A549 (cell line): ENCODE measurements at regions not wholly inside any gene's neighbourhood (a gene's known extent, or its start where the extent isn't known, plus 50 kb on each side); places are given as distances from the start of the nearest gene placed in this dataset.

Experiments used
- ATAC-seq, 2 experiments: fragments of 200-7000 bp in 1 of 2; fragments of >200 bp in 1 of 2; cut with Nextera tagmentation in 1 of 2; cut with Tn5 transposase in 1 of 2; 3 replicates each; pipeline versions ENCODE4 v1.8.0 to v1.9.1; 2018 to 2020; ENCODE audit warnings: mild to moderate bottlenecking in 1 of 2, moderate library complexity in 1 of 2
- CTCF ChIA-PET: fragments of 300-600 bp; sonication (Branson Sonifier 250); formaldehyde crosslinking; extraction: SDS; loops from one replicate; lab custom pipeline; 2021; ENCODE audit warnings: antibody characterized with exemption, inconsistent platforms; lab: Yijun Ruan, JAX
- POLR2A ChIA-PET: fragments of 350-600 bp; formaldehyde crosslinking; extraction: SDS; loops from one replicate; lab custom pipeline; 2021; ENCODE audit warnings: antibody characterized with exemption, inconsistent platforms; lab: Yijun Ruan, JAX
- DNase-seq, 2 experiments: peaks; one replicate each; pipeline versions ENCODE4 v3.0.0 to v3.0.0-alpha.2; 2011 to 2016; ENCODE audit warnings: low read depth in 1 of 2, low spot score in 1 of 2
- FAIRE-seq: peaks from 2 replicates; lab custom pipeline; 2011; peaks lifted over from hg19 to GRCh38; lab: Jason Lieb, UNC
- H3K27ac ChIP-seq, 2 experiments: fragments of >200 bp; sonication (Bioruptor Twin); formaldehyde crosslinking; 3 replicates each; pipeline ENCODE4 v1.5.1; 2016 to 2017
- H3K4me1 ChIP-seq: fragments of >200 bp; sonication (Bioruptor Twin); formaldehyde crosslinking; 3 replicates; pipeline ENCODE4 v1.6.1; 2016
- H3K4me2 ChIP-seq: fragments of >200 bp; sonication (Bioruptor Twin); formaldehyde crosslinking; 3 replicates; pipeline ENCODE4 v1.6.1; 2016
- H3K4me3 ChIP-seq: fragments of >200 bp; sonication (Bioruptor Twin); formaldehyde crosslinking; 3 replicates; pipeline ENCODE4 v1.5.1; 2016
- H3K9me3 ChIP-seq: fragments of >200 bp; sonication (Bioruptor Twin); formaldehyde crosslinking; 3 replicates; pipeline ENCODE4 v1.6.1; 2016
- CBX2 ChIP-seq: fragments of 200-600 bp; sonication (generic); IDR thresholded peaks from 2 replicates; pipeline ENCODE4 v1.6.1; 2016; ENCODE audit warnings: low read depth, mild to moderate bottlenecking, borderline replicate concordance
- CHD4 ChIP-seq: fragments of 200-600 bp; sonication (generic); IDR thresholded peaks from 2 replicates; pipeline ENCODE4 v1.6.1; 2016; ENCODE audit warnings: antibody characterized with exemption, mild to moderate bottlenecking, borderline replicate concordance
- EHF ChIP-seq: fragments of 250-450 bp; sonication (Bioruptor Pico); IDR thresholded peaks from 2 replicates; pipeline ENCODE4 v1.5.0; 2020; ENCODE audit warnings: mild to moderate bottlenecking
- EP300 ChIP-seq, 2 experiments: fragments of >200 bp; sonication (Bioruptor Twin); formaldehyde crosslinking; IDR thresholded peaks; 2 replicates in 1 of 2; 3 replicates in 1 of 2; pipeline ENCODE4 v1.6.1; 2016 to 2017
- ESRRA ChIP-seq: fragments of 150-350 bp; IDR thresholded peaks from 2 replicates; pipeline ENCODE4 v1.6.1; 2014; ENCODE audit warnings: mild to moderate bottlenecking, low read length, borderline replicate concordance
- FOSL2 ChIP-seq, 2 experiments: fragments of 450-650 bp in 1 of 2; fragments of >200 bp in 1 of 2; sonication (Bioruptor Twin) in 1 of 2; formaldehyde crosslinking; IDR thresholded peaks; 2 replicates each; pipeline versions ENCODE4 v1.5.0 to v1.6.1; 2016 to 2020; ENCODE audit warnings: mild to moderate bottlenecking in 1 of 2, moderate library complexity in 1 of 2
- GATA3 ChIP-seq: IDR thresholded peaks from 2 replicates; pipeline ENCODE4 v1.6.1; 2012; ENCODE audit warnings: borderline replicate concordance
- HOXB5 ChIP-seq: fragments of 250-450 bp; sonication (Bioruptor Pico); IDR thresholded peaks from 2 replicates; pipeline ENCODE4 v1.5.0; 2020; ENCODE audit warnings: mild to moderate bottlenecking, moderate library complexity
- JUN ChIP-seq, 2 experiments: fragments of >200 bp; sonication (Bioruptor Twin); formaldehyde crosslinking; IDR thresholded peaks; 2 replicates in 1 of 2; 3 replicates in 1 of 2; pipeline ENCODE4 v1.6.1; 2016 to 2017
- KDM5A ChIP-seq: fragments of 200-600 bp; sonication (generic); IDR thresholded peaks from 2 replicates; pipeline ENCODE4 v1.6.1; 2016; ENCODE audit warnings: antibody characterized with exemption, mild to moderate bottlenecking
- MAFK ChIP-seq: fragments of 450-650 bp; IDR thresholded peaks from 2 replicates; pipeline ENCODE4 v1.6.1; 2014; ENCODE audit not compliant: partially characterized antibody
- NFE2L2 ChIP-seq: fragments of 150-350 bp; conservative IDR thresholded peaks from 2 replicates; pipeline ENCODE4 v1.6.1; 2014; ENCODE audit warnings: low read length
- RAD21 ChIP-seq, 2 experiments: fragments of >200 bp in 1 of 2; sonication (Bioruptor Twin) in 1 of 2; formaldehyde crosslinking in 1 of 2; IDR thresholded peaks in 1 of 2; conservative IDR thresholded peaks in 1 of 2; 2 replicates in 1 of 2; 3 replicates in 1 of 2; pipeline ENCODE4 v1.6.1; 2012 to 2018; ENCODE audit warnings: inconsistent platforms in 1 of 2
- RARB ChIP-seq: fragments of 250-450 bp; sonication (Bioruptor Pico); IDR thresholded peaks from 2 replicates; pipeline ENCODE4 v1.8.0; 2021; ENCODE audit warnings: mild to moderate bottlenecking, moderate library complexity
- RCOR1 ChIP-seq: fragments of 150-350 bp; IDR thresholded peaks from 2 replicates; pipeline ENCODE4 v1.6.1; 2014; ENCODE audit warnings: antibody characterized with exemption, low read length, low read depth
- RNF2 ChIP-seq: fragments of 200-600 bp; sonication (generic); IDR thresholded peaks from 2 replicates; pipeline ENCODE4 v1.6.1; 2016; ENCODE audit warnings: low read depth, mild to moderate bottlenecking, antibody characterized with exemption, moderate library complexity, borderline replicate concordance
- SMC3 ChIP-seq: fragments of >200 bp; sonication (Bioruptor Twin); formaldehyde crosslinking; IDR thresholded peaks from 3 replicates; pipeline ENCODE4 v1.6.1; 2018; ENCODE audit warnings: inconsistent platforms
- ZFP36 ChIP-seq: fragments of 450-650 bp; IDR thresholded peaks from 2 replicates; pipeline ENCODE4 v1.6.1; 2014; ENCODE audit warnings: borderline replicate concordance; ENCODE audit not compliant: partially characterized antibody
- WGBS: methylation state at CpG from one replicate; pipeline ENCODE4 v1.1.6; 2017; ENCODE audit errors: missing lambda C conversion rate; 5-methylcytosine and 5-hydroxymethylcytosine counted together
- TF ChIP-seq, protein P1 (sequence below): IDR thresholded peaks from 2 replicates; pipeline ENCODE4 v1.6.1; 2012
- TF ChIP-seq, protein P2 (sequence below): fragments of >200 bp; sonication (Bioruptor Twin); formaldehyde crosslinking; IDR thresholded peaks from 3 replicates; pipeline ENCODE4 v1.5.1; 2016

DNA sequence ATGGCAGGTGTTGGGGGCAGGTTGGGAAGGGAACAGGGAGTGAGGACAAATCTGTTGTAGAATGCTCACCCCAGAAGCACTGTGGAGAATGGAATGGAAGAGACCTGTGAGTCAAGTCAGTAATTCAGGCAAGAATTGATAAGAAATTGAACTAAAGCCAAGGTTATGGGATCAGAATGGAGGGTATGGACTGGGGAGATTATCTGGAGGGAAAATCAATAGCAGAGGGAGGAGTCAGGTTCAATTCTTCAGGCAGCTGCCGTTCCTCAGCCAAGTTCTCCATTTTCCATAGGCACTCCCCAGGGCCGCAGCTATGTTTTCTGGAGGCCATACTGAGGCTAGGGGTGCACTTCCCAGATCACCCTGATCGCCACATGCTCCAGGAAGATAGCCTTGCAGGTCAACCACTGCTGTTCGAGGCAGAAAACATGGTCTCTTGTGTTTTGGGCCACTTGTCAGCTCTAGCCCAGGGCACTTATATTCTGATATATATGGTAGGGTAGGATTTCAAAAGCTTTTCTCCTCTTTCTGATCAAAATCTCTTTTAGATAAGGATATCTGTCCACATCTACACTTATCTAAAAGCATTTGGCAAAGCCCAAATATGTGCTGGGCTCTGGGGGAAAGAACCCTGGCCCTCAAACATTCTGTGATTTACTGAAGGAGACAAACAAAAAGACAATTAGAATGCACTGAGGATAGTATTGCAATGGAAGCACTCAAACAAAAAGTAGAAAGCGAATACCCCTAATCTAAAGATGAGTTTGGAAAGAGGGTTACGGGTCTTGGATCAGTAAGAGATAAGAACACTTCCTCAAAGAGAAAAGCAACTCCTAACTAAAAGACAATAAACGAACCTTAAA, 92.3 kb downstream of the TMEM212 start:
- peak overlapping the region; percentile 17 to 54; a peak in 1 of 6 replicates for H3K27ac ChIP-seq
- peak overlapping the region; percentile 48 for H3K4me2 ChIP-seq
- H3K9me3 ChIP-seq, result no peaks in the 10 kb centered on the region
- ATAC-seq (peak in 1 of 2 experiments; percentile 58; a peak in 3 of 6 replicates), DNase-seq (peak in 1 of 2 experiments; percentile 18), FAIRE-seq (no peak)
- ChIA-PET CTCF (interaction anchor here (1.0 kb wide), 1 partner anchor 21 kb away, joined by 3 read pairs; no protein-coding TSS in a partner anchor), POLR2A (interaction anchor here (0.6 to 1.1 kb wide), 2 partner anchors 104 to 106 kb away, joined by 3 read pairs; partner anchors contain the start of gene FNDC3B)
- no peak overlapping the region for H3K4me3 ChIP-seq
- WGBS, result 72% methylated on average over 7 of the region's 7 CpGs
- peaks cover 28% of the 10 kb centered on the region for H3K4me1 ChIP-seq
- no peak for TF ChIP-seq CBX2
- TF ChIP-seq MAFK, result no peak
- no peak for TF ChIP-seq ZFP36
- TF ChIP-seq, protein P1, sequence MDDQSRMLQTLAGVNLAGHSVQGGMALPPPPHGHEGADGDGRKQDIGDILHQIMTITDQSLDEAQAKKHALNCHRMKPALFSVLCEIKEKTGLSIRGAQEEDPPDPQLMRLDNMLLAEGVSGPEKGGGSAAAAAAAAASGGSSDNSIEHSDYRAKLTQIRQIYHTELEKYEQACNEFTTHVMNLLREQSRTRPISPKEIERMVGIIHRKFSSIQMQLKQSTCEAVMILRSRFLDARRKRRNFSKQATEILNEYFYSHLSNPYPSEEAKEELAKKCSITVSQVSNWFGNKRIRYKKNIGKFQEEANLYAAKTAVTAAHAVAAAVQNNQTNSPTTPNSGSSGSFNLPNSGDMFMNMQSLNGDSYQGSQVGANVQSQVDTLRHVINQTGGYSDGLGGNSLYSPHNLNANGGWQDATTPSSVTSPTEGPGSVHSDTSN, result no peak
- TF ChIP-seq NFE2L2, result no peak
- no peak for TF ChIP-seq JUN (IDR thresholded peaks at IDR 0.05)
- TF ChIP-seq, all 56 proteins: peak for 0

DNA sequence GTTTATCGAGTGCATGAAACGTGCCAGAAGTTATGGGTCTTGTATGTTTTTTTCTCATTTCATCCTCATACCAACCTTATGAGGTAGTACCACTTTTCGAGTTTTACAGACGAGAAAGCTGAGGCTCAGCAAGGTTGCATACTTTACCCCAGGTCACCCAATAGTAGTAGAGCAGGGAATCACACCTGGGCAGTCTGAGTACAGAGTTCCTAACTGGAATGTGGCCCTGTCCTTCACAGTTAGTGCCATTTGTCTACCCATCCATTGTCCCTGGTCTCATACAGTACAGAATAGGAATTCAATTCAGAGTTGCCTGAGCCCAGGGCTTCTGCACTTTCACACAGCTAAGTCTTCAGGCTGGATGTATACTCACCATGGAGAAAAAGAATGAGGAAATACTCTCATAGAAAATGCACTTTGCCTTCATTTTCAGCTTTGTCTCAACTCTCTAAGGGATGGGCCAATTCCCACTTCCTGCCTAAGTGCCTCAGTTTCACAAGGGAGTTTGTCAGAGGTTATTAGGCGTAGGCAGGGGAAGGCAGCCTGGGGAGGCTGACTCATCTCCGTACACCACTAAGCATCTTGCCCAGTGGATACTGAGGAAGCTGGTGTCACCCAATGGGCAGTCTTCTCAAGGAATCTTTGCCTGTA, 93.2 kb downstream of the TMEM212 start:
- TF ChIP-seq ESRRA (no peak), FOSL2 (IDR thresholded peaks at IDR 0.05) (no peak), FOSL2 (CRISPR knock-in tag; IDR thresholded peaks at IDR 0.05) (peak; percentile 52)
- Histone ChIP-seq H3K4me3 (no peak overlapping the region), H3K4me2 (peak overlapping the region; percentile 48), H3K4me1 (peaks cover 34% of the 10 kb centered on the region), H3K9me3 (no peaks in the 10 kb centered on the region), H3K27ac (peak overlapping the region; percentile 54 to 66; a peak in 5 of 6 replicates)
- 35% methylated on average over 6 of the region's 6 CpGs for WGBS
- peak; percentile 47 to 81; a peak in 4 of 6 replicates for ATAC-seq
- ChIA-PET POLR2A (interaction anchor here (0.6 to 1.1 kb wide), 2 partner anchors 103 to 105 kb away, joined by 3 read pairs; partner anchors contain the start of gene FNDC3B), CTCF (interaction anchor here (1.0 kb wide), 1 partner anchor 20 kb away, joined by 3 read pairs; no protein-coding TSS in a partner anchor)
- peak in 1 of 2 experiments; percentile 61 for DNase-seq
- FAIRE-seq, result no peak

DNA sequence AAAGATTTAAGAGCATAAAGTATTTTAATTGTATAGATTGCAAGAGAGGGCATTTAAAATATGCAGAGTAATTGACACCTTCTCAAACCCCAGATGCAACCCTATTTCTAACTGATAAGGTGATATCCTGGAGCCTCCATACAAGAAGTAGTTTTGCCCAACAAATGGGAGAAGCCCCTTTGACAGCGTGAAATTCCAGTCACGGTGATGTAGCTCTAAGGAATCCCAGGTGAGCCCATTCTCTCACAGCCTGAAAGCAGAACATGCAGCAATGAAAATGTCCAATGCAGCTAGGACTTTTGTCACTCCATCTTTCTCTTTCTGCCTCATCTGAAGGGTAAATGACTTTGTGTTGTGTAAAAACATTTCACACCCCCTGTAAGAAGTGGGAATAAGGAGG, 96.4 kb downstream of the TMEM212 start:
- H3K4me2 ChIP-seq, result no peak overlapping the region
- no peak for ATAC-seq
- no peak for FAIRE-seq
- no peak for DNase-seq
- peak overlapping the region in 1 of 2 experiments; percentile 62; a peak in 3 of 6 replicates for H3K27ac ChIP-seq
- no peak overlapping the region for H3K4me3 ChIP-seq
- TF ChIP-seq RCOR1, result no peak
- TF ChIP-seq EHF (CRISPR knock-in tag), result no peak
- TF ChIP-seq SMC3, result no peak
- ChIA-PET POLR2A (no interaction called here), CTCF (no interaction called here)
- WGBS, result 95% methylated on average over 2 of the region's 2 CpGs
- H3K4me1 ChIP-seq, result peaks cover 54% of the 10 kb centered on the region
- no peaks in the 10 kb centered on the region for H3K9me3 ChIP-seq

DNA sequence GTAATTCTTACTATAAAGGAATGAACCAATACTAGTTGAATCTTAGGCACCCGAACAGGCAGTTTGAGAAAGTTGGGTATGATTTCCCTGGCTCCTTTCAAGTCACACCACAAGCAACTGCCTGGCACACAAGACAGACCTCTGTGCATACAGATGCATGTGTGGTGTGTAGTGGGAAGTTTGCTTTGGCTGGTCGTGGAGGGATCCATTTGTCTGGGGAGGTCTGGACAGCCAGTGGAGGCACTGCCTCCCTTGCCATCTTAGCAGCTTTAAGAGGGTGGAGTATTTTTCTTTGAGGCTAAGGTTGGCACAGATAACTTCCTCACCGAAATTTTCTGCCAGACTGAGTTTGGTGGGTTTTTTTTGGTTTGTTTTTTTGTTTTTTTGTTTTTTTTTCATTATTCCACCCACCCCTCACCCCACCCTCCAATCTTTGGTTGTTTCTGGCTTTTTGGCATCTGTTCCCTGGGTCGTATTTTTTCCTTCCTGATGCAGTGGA, 97.1 kb downstream of the TMEM212 start:
- peaks cover 60% of the 10 kb centered on the region for H3K4me1 ChIP-seq
- TF ChIP-seq GATA3 (no peak), HOXB5 (CRISPR knock-in tag) (no peak), CHD4 (no peak), NFE2L2 (no peak), RNF2 (no peak), KDM5A (no peak), FOSL2 (IDR thresholded peaks at IDR 0.05) (no peak), FOSL2 (CRISPR knock-in tag; IDR thresholded peaks at IDR 0.05) (no peak), RAD21 (conservative IDR thresholded peaks at IDR 0.05 in 1 of 2, IDR thresholded peaks at IDR 0.05 in 1 of 2) (no peak), RCOR1 (no peak), EP300 (IDR thresholded peaks at IDR 0.05) (no peak), RARB (CRISPR knock-in tag) (no peak)
- TF ChIP-seq, protein P1, result no peak
- TF ChIP-seq, protein P2, sequence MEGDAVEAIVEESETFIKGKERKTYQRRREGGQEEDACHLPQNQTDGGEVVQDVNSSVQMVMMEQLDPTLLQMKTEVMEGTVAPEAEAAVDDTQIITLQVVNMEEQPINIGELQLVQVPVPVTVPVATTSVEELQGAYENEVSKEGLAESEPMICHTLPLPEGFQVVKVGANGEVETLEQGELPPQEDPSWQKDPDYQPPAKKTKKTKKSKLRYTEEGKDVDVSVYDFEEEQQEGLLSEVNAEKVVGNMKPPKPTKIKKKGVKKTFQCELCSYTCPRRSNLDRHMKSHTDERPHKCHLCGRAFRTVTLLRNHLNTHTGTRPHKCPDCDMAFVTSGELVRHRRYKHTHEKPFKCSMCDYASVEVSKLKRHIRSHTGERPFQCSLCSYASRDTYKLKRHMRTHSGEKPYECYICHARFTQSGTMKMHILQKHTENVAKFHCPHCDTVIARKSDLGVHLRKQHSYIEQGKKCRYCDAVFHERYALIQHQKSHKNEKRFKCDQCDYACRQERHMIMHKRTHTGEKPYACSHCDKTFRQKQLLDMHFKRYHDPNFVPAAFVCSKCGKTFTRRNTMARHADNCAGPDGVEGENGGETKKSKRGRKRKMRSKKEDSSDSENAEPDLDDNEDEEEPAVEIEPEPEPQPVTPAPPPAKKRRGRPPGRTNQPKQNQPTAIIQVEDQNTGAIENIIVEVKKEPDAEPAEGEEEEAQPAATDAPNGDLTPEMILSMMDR, result no peak
- TF ChIP-seq, all 56 proteins: peak for 0
- H3K27ac ChIP-seq, result peak overlapping the region in 1 of 2 experiments; percentile 62; a peak in 3 of 6 replicates
- DNase-seq (no peak), ATAC-seq (no peak), FAIRE-seq (no peak)
- no peaks in the 10 kb centered on the region for H3K9me3 ChIP-seq
- peak overlapping the region; percentile 25; the same call in 1 of the 3 replicates for H3K4me2 ChIP-seq
- POLR2A ChIA-PET, result no interaction called here
- no peak overlapping the region for H3K4me3 ChIP-seq
- 60% methylated on average over 4 of the region's 4 CpGs for WGBS
- CTCF ChIA-PET, result no interaction called here
